Keratinocyte (primary cell): ENCODE measurements at regions not wholly inside any gene's neighbourhood (a gene's known extent, or its start where the extent isn't known, plus 50 kb on each side); places are given as distances from the start of the nearest gene placed in this dataset.

ENCODE experiments used
- DNase-seq: peaks from one replicate; pipeline ENCODE4 v3.0.0-alpha.2; 2011; ENCODE audit warnings: low read depth, missing footprints, low spot score
- FAIRE-seq: peaks from 2 replicates; lab custom pipeline; 2011; peaks lifted over from hg19 to GRCh38; lab: Jason Lieb, UNC
- H2AFZ ChIP-seq: 2 replicates; pipeline ENCODE4 v1.6.0; 2012; ENCODE audit warnings: low read length, control low read depth, inconsistent platforms; ENCODE audit not compliant: control insufficient read depth
- H3K27ac ChIP-seq: 2 replicates; pipeline ENCODE4 v1.5.1; 2011; ENCODE audit warnings: low read length; ENCODE audit not compliant: control insufficient read depth, insufficient read depth
- H3K27me3 ChIP-seq: 3 replicates; pipeline ENCODE4 v1.6.0; 2011; ENCODE audit warnings: low read length; ENCODE audit not compliant: control insufficient read depth, insufficient read depth; ENCODE audit errors: extremely low read depth
- H3K36me3 ChIP-seq, 2 experiments: 2 replicates in 1 of 2; 3 replicates in 1 of 2; pipeline ENCODE4 v1.5.1; 2011; ENCODE audit warnings: low read length in 2 of 2, mild to moderate bottlenecking in 1 of 2; ENCODE audit not compliant: control insufficient read depth in 2 of 2, insufficient read depth in 2 of 2; ENCODE audit errors: extremely low read depth in 1 of 2
- H3K4me1 ChIP-seq: 3 replicates; pipeline ENCODE4 v1.5.1; 2011; ENCODE audit warnings: low read length; ENCODE audit not compliant: control insufficient read depth, insufficient read depth; ENCODE audit errors: extremely low read depth
- H3K4me2 ChIP-seq: 3 replicates; pipeline ENCODE4 v1.6.0; 2011; ENCODE audit warnings: low read depth, low read length; ENCODE audit not compliant: control insufficient read depth, insufficient read depth; ENCODE audit errors: extremely low read depth
- H3K4me3 ChIP-seq, 3 experiments: fragments of 200-600 bp in 1 of 3; sonication (generic) in 1 of 3; 2 replicates in 2 of 3; 3 replicates in 1 of 3; pipeline ENCODE4 v1.5.1; 2011 to 2016; ENCODE audit warnings: low read length in 3 of 3, mild to moderate bottlenecking in 3 of 3, control low read depth in 2 of 3, inconsistent platforms in 1 of 3, low read depth in 1 of 3, mixed read lengths in 1 of 3, mixed run types in 1 of 3, moderate library complexity in 1 of 3; ENCODE audit not compliant: control insufficient read depth in 2 of 3, insufficient read depth in 2 of 3; ENCODE audit errors: extremely low read depth in 1 of 3
- H3K79me2 ChIP-seq: 2 replicates; pipeline ENCODE4 v1.6.0; 2012; ENCODE audit warnings: low read length; ENCODE audit not compliant: control insufficient read depth, insufficient read depth
- H3K9ac ChIP-seq: 3 replicates; pipeline ENCODE4 v1.6.0; 2011; ENCODE audit warnings: low read length; ENCODE audit not compliant: control insufficient read depth, insufficient read depth; ENCODE audit errors: extremely low read depth
- H3K9me1 ChIP-seq: 3 replicates; pipeline ENCODE4 v1.6.0; 2011; ENCODE audit warnings: low read length; ENCODE audit not compliant: control insufficient read depth, insufficient read depth; ENCODE audit errors: extremely low read depth
- H3K9me3 ChIP-seq: 2 replicates; pipeline ENCODE4 v1.5.1; 2012; ENCODE audit warnings: low read depth, low read length; ENCODE audit not compliant: control insufficient read depth
- H4K20me1 ChIP-seq: 3 replicates; pipeline ENCODE4 v1.6.0; 2011; ENCODE audit warnings: low read length; ENCODE audit not compliant: control insufficient read depth, insufficient read depth; ENCODE audit errors: extremely low read depth
- EZH2 ChIP-seq: IDR thresholded peaks from one replicate; pipeline ENCODE4 v1.6.1; 2012; ENCODE audit warnings: inconsistent platforms, mild to moderate bottlenecking, low read length, moderate library complexity
- dilution Hi-C: fragments of 300-500 bp; cut with MboI; formaldehyde crosslinking; loops from one replicate; pipeline ENCODE4 v1.7.0; 2020; ENCODE audit warnings: low sequenced_read_pairs; ENCODE audit not compliant: extremely low pct_ligation_motif_present
- TF ChIP-seq, protein P1 (sequence below), 3 experiments: IDR thresholded peaks in 1 of 3; conservative IDR thresholded peaks in 1 of 3; optimal IDR thresholded peaks in 1 of 3; 2 replicates in 2 of 3; 3 replicates in 1 of 3; pipeline versions ENCODE3 to v1.5.1; 2011; ENCODE audit warnings: low read length in 3 of 3, mild to moderate bottlenecking in 3 of 3, moderate library complexity in 2 of 3, control low read depth in 1 of 3, inconsistent platforms in 1 of 3; ENCODE audit not compliant: insufficient read depth in 2 of 3; ENCODE audit errors: extremely low read depth in 1 of 3

DNA sequence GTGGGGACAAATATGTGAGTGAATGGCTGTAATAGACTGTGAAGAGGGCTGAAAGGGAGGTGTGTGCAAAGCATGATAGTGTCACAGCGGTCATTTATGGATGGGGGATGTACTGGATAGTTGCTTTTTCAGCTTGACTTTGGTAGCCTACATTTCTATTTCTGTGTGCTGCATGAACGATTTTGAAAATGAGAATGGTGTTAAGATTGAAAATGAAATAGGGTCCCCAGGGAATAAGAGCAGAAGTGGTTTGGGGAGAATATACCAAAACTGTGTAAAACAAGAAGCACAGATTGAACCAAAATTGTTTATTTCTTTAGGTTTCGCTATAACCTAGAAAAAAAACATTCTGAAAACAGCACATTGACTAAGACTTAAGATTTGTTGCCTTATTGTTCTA, 58.8 kb upstream of the CLNK start:
- Histone ChIP-seq H4K20me1 (no peaks in the 10 kb centered on the region), H3K4me2 (no peak overlapping the region), H3K4me3 (no peak overlapping the region), H2AFZ (no peak overlapping the region), H3K79me2 (no peaks in the 10 kb centered on the region), H3K27ac (no peak overlapping the region), H3K4me1 (no peaks in the 10 kb centered on the region), H3K9ac (no peak overlapping the region), H3K27me3 (no peaks in the 10 kb centered on the region), H3K36me3 (no peaks in the 10 kb centered on the region), H3K9me3 (no peaks in the 10 kb centered on the region), H3K9me1 (no peaks in the 10 kb centered on the region)
- no peak for TF ChIP-seq EZH2
- TF ChIP-seq, protein P1, sequence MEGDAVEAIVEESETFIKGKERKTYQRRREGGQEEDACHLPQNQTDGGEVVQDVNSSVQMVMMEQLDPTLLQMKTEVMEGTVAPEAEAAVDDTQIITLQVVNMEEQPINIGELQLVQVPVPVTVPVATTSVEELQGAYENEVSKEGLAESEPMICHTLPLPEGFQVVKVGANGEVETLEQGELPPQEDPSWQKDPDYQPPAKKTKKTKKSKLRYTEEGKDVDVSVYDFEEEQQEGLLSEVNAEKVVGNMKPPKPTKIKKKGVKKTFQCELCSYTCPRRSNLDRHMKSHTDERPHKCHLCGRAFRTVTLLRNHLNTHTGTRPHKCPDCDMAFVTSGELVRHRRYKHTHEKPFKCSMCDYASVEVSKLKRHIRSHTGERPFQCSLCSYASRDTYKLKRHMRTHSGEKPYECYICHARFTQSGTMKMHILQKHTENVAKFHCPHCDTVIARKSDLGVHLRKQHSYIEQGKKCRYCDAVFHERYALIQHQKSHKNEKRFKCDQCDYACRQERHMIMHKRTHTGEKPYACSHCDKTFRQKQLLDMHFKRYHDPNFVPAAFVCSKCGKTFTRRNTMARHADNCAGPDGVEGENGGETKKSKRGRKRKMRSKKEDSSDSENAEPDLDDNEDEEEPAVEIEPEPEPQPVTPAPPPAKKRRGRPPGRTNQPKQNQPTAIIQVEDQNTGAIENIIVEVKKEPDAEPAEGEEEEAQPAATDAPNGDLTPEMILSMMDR (optimal IDR thresholded peaks at IDR 0.05 in 1 of 3, IDR thresholded peaks at IDR 0.05 in 1 of 3, conservative IDR thresholded peaks at IDR 0.05 in 1 of 3; ENCODE audit: extremely low read depth in 1 of 3, insufficient read depth in 2 of 3, low read length in 3 of 3) = no peak
- DNase-seq = no peak
- dilution Hi-C loops = no loop called here
- FAIRE-seq = no peak

DNA sequence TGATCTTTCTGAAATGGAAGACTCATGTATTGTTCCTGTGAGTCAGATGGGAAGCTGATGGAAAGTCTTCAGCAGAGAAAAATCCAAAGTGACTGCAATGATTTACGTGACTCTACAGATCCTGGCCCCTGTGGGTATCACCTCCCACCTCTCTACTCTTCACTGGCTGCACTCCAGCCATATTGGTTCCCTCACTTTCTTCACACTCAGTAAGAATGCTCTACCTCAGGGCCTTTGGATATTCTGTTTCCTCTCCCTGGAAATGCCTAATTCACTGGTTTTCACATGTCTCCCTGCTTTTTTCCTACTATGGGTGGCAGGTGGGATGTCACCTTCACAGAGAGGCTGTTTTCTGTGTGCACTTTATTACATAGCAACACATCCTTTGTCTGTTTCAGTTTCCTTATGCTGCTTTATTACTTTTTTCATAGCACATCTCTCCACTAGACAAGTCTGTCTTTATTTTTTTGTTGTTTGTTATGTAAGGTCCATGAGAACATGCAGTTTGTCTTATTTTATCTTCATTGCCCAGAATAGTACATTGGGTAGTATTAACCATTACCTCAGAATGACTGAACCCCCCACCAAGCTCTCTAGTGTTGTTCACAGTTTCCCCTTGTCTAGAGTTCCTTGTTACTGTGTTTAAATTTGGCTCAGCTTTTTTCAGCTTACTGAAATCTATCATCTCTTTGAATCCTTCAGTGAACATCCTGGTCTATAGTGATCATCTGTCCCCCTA, 57.6 kb upstream of the CLNK start:
- Histone ChIP-seq H2AFZ (no peak overlapping the region), H3K9me1 (no peaks in the 10 kb centered on the region), H3K9me3 (no peaks in the 10 kb centered on the region), H3K9ac (no peak overlapping the region), H4K20me1 (no peaks in the 10 kb centered on the region), H3K4me1 (no peaks in the 10 kb centered on the region), H3K79me2 (no peaks in the 10 kb centered on the region), H3K4me3 (no peak overlapping the region), H3K27me3 (no peaks in the 10 kb centered on the region), H3K36me3 (no peaks in the 10 kb centered on the region), H3K4me2 (no peak overlapping the region), H3K27ac (no peak overlapping the region)
- TF ChIP-seq EZH2 = no peak
- TF ChIP-seq, protein P1 (optimal IDR thresholded peaks at IDR 0.05 in 1 of 3, IDR thresholded peaks at IDR 0.05 in 1 of 3, conservative IDR thresholded peaks at IDR 0.05 in 1 of 3; ENCODE audit: extremely low read depth in 1 of 3, insufficient read depth in 2 of 3, low read length in 3 of 3) = no peak
- dilution Hi-C loops = no loop called here
- FAIRE-seq (no peak), DNase-seq (no peak)
